Activated CD4-positive, alpha-beta memory T cell treated with anti-CD3 and anti-CD28 coated beads, Interleukin-2, amount 10 ng/mL, durations not matched to agents 7 days and 5 days (primary cell): ENCODE measurements at regions not wholly inside any gene's neighbourhood (a gene's known extent, or its start where the extent isn't known, plus 50 kb on each side); places are given as distances from the start of the nearest gene placed in this dataset.
"Not testable (repeated sequence)": the region's sequence is repeated elsewhere in the genome, so short reads cannot be mapped to it uniquely, and the experiment has no call there.

Source experiments
- CTCF ChIA-PET: fragments of 350-600 bp; sonication (Branson Sonifier 250); formaldehyde crosslinking; loops from one replicate; lab custom pipeline; 2021; ENCODE audit warnings: antibody characterized with exemption, inconsistent platforms; lab: Charles Lee
- POLR2A ChIA-PET: fragments of 350-600 bp; sonication (Branson Sonifier 250); formaldehyde crosslinking; loops from one replicate; lab custom pipeline; 2021; ENCODE audit warnings: antibody characterized with exemption; lab: Charles Lee
- DNase-seq: peaks from one replicate; pipeline ENCODE4 v3.0.0-alpha.2; 2020
- H3K27ac Mint-ChIP-seq: one replicate; pipeline ENCODE4 v1.8.0; 2021; ENCODE audit warnings: mild to moderate bottlenecking, mixed read lengths
- H3K27me3 Mint-ChIP-seq: one replicate; pipeline ENCODE4 v1.8.0; 2021; ENCODE audit warnings: mixed read lengths
- H3K36me3 Mint-ChIP-seq: one replicate; pipeline ENCODE4 v1.8.0; 2021; ENCODE audit warnings: low read depth, mixed read lengths
- H3K4me1 Mint-ChIP-seq: one replicate; pipeline ENCODE4 v1.8.0; 2021; ENCODE audit warnings: mixed read lengths
- H3K4me3 Mint-ChIP-seq: one replicate; pipeline ENCODE4 v1.8.0; 2021; ENCODE audit warnings: mild to moderate bottlenecking, mixed read lengths
- H3K9me3 Mint-ChIP-seq: one replicate; pipeline ENCODE4 v1.8.0; 2021; ENCODE audit warnings: mixed read lengths

GRCh38 chr2:87397276-87398065, 350.4 kb upstream of the PLGLB2 start:
- H3K4me3 Mint-ChIP-seq, DNase-seq, H3K36me3 Mint-ChIP-seq, POLR2A ChIA-PET, CTCF ChIA-PET, H3K27ac Mint-ChIP-seq, H3K4me1 Mint-ChIP-seq, H3K9me3 Mint-ChIP-seq, H3K27me3 Mint-ChIP-seq: not testable (repeated sequence)

GRCh38 chr2:87398567-87399305, 349.2 kb upstream of the PLGLB2 start:
- H3K36me3 Mint-ChIP-seq, H3K27ac Mint-ChIP-seq, H3K27me3 Mint-ChIP-seq, H3K4me1 Mint-ChIP-seq, H3K4me3 Mint-ChIP-seq, DNase-seq, POLR2A ChIA-PET, H3K9me3 Mint-ChIP-seq: not testable (repeated sequence)
- CTCF ChIA-PET, result interaction anchor here (0.7 kb wide), 1 partner anchor 622 kb away, joined by 3 read pairs; no protein-coding TSS in a partner anchor

- H3K27ac Mint-ChIP-seq, result no peak overlapping the region
- H3K9me3 Mint-ChIP-seq, result no peaks in the 10 kb centered on the region
- H3K4me3 Mint-ChIP-seq, result no peak overlapping the region
- peaks cover 2% of the 10 kb centered on the region for H3K36me3 Mint-ChIP-seq
- no peaks in the 10 kb centered on the region for H3K4me1 Mint-ChIP-seq
- CTCF ChIA-PET, result no interaction called here
- POLR2A ChIA-PET, result no interaction called here
- H3K27me3 Mint-ChIP-seq, result no peaks in the 10 kb centered on the region
- no peak for DNase-seq
These were observed 346.1 kb upstream of the PLGLB2 start for GRCh38 chr2:87401726-87402345.

DNA sequence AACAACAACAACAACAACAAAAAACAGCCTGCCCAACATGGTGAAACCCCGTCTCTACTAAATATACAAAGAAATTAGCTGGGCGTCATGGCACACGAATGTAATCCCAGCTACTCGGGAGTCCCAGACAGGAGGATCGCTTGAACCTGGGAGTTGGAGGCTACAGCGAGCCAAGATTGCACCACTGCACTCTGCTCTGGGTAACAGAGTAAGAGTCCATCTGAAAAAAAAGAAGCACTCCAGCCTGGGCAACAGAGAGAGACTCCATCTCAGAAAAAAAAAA, 344.1 kb upstream of the PLGLB2 start:
- Mint-ChIP-seq H3K4me3 (no peak overlapping the region), H3K9me3 (no peaks in the 10 kb centered on the region), H3K27ac (no peak overlapping the region), H3K4me1 (no peaks in the 10 kb centered on the region), H3K36me3 (peaks cover 2% of the 10 kb centered on the region), H3K27me3 (no peaks in the 10 kb centered on the region)
- no peak for DNase-seq
- ChIA-PET POLR2A (no interaction called here), CTCF (no interaction called here)

DNA sequence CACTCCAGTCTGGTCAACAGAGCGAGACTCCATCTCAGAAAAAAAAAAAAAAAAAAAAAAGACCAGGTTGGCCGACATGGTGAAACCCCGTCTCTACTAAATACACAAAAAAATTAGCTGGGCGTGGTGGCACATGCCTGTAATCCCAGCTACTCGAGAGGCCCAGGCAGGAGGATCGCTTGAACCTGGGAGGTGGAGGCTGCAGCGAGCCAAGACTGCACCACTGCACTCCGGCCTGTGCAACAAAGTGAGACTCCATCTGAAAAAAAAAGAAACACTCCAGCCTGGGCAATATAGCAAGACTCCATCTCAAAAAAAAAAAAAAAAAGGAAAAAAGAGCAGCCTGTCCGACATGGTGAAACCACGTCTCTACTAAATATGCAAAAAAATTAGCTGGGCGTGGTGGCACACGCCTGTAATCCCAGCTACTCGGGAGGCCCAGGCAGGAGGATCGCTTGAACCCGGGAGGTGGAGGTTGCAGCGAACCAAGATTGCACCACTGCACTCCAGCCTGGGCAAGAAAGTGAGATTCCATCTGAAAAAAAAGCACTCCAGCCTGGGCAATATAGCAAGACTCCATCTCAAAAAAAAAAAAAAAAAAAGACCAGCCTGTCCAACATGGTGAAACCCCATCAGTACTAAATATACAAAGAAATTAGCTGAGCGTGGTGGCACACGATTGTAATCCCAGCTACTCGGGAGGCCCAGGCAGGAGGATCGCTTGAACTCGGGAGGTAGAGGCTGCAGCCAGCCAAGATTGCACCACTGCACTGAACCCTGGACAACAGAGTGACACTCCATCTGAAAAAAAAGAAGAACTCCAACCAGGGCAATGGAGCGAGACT, 343.3 kb upstream of the PLGLB2 start:
- POLR2A ChIA-PET, H3K4me3 Mint-ChIP-seq, CTCF ChIA-PET, H3K27ac Mint-ChIP-seq, H3K27me3 Mint-ChIP-seq, DNase-seq, H3K9me3 Mint-ChIP-seq, H3K4me1 Mint-ChIP-seq, H3K36me3 Mint-ChIP-seq: not testable (repeated sequence)

DNA sequence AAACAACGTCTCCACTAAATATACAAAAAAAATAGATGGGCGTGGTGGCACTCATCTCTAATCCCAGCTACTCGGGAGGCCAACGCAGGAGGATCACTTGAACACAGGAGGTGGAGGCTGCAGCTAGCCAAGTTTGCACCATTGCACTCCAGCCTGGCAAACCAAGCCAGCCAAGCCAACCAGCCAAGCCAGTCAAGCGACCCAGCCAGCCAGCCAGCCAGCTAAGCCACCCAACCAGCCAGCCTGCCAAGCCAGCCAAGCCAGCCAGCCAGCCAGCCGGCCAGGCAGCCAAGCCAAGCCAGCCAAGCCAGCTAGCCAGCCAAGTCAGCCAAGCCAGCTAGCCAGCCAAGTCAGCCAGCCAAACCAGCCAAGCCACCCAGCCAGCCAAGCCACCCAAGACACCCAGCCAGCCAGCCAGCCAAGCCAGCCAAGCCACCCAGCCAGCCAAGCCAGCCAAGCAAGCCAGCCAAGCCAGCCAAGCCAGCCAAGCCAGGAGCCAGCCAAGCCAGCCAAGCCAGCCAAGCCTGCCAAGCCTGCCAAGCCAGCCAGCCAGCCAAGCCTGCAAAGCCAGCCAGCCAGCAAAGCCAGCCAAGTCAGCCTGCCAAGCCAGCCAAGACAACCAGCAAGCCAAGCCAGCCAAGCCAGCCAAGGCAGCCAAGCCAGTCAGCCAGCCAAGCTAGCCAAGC, 342.2 kb upstream of the PLGLB2 start:
- H3K27ac Mint-ChIP-seq, CTCF ChIA-PET, H3K36me3 Mint-ChIP-seq, H3K9me3 Mint-ChIP-seq, DNase-seq, H3K27me3 Mint-ChIP-seq, H3K4me3 Mint-ChIP-seq, POLR2A ChIA-PET, H3K4me1 Mint-ChIP-seq: not testable (repeated sequence)

DNA sequence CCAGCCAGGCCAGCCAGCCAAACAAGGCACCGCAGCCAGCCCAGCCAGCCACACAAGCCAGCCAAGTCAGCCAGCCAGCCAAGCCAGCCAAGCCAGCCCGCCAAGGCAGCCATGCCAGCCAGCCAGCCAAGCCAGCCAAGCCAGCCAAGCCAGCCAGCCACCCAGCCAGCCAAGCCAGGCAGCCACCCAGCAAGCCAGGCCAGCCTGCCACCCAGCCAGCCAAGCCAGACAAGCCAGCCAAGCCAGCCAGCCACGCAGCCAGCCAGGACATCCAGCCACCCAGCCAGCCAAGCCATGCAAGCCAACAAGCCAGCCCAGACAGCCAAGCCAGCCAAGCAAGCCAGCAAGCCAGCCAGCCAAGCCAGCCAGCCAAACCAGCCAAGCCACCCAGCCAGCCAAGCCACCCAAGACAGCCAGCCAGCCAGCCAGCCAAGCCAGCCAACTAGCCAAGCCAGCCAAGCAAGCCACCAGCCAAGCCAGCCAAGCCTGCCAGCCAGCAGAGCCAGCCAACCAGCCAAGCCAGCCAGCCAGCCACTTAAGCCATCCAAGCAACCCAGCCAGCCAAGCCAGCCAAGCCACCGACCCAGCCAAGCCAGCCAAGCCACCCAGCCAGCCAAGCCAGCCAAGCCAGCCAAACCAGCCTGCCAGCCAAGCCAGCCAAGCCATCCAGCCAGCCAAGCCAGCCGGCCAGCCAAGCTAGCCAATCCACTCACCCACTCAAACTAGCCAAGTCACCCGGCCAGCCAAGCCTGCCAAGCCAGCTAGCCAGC, 341.3 kb upstream of the PLGLB2 start:
- H3K4me1 Mint-ChIP-seq, H3K4me3 Mint-ChIP-seq, H3K9me3 Mint-ChIP-seq, POLR2A ChIA-PET, DNase-seq, H3K27me3 Mint-ChIP-seq, H3K36me3 Mint-ChIP-seq, H3K27ac Mint-ChIP-seq, CTCF ChIA-PET: not testable (repeated sequence)

- H3K27ac Mint-ChIP-seq, H3K27me3 Mint-ChIP-seq, DNase-seq, POLR2A ChIA-PET, CTCF ChIA-PET, H3K9me3 Mint-ChIP-seq, H3K36me3 Mint-ChIP-seq, H3K4me1 Mint-ChIP-seq, H3K4me3 Mint-ChIP-seq: not testable (repeated sequence)
These were observed 338.3 kb upstream of the PLGLB2 start for GRCh38 chr2:87409601-87410000.

- CTCF ChIA-PET, DNase-seq, H3K9me3 Mint-ChIP-seq, H3K4me3 Mint-ChIP-seq, H3K4me1 Mint-ChIP-seq, H3K27me3 Mint-ChIP-seq, H3K36me3 Mint-ChIP-seq, POLR2A ChIA-PET, H3K27ac Mint-ChIP-seq: not testable (repeated sequence)
These were observed 337.5 kb upstream of the PLGLB2 start for GRCh38 chr2:87410371-87410770.

DNA sequence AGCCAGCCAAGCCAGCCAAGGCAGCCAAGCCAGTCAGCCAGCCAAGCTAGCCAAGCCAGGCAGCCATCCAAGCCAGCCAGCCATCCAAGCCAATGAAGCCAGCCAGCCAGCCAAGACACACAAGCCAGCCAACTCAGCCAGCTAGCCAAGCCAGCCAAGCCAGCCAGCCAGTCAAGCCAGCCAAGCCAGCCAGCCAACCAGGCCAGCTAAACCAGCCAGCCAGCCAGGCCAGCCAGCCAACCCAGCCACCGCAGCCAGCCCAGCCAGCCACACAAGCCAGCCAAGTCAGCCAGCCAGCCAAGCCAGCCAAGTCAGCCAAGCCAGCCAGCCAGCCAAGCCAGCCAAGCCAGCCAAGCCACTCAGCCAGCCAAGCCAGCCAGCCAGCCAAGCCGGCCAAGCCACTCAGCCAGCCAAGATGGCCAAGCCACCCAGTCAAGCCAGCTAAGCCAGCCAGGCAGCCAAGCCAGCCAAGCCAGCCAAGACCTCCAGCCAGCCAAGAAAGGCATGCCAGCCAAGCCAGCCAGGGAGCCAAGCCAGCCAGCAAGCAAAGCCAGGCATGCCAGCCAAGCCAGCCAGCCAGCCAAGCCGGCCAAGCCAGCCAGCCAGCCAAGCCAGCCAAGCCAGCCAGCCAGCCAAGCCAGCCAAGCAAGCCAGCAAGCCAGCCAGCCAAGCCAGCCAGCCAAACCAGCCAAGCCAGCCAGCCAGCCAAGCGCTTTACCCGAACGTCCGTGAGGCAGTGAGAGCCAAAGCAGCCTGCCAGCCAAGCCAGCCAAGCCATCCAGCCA, 335.7 kb upstream of the PLGLB2 start:
- H3K4me1 Mint-ChIP-seq, CTCF ChIA-PET, H3K4me3 Mint-ChIP-seq: not testable (repeated sequence)

DNA sequence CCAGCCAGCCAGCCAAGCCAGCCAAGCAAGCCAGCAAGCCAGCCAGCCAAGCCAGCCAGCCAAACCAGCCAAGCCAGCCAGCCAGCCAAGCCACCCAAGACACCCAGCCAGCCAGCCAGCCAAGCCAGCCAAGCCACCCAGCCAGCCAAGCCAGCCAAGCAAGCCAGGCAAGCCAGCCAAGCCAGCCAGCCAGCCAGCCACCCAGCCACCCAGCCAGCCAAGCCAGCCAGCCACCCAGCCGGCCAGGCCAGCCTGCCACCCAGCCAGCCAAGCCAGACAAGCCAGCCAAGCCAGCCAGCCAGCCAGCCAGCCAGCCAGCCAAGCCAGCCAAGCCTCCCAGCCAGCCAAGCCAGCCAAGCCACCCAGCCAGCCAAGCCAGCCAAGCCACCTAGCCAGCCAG, 333.6 kb upstream of the PLGLB2 start:
- H3K36me3 Mint-ChIP-seq, CTCF ChIA-PET, POLR2A ChIA-PET, H3K4me1 Mint-ChIP-seq, H3K4me3 Mint-ChIP-seq, H3K27ac Mint-ChIP-seq, H3K9me3 Mint-ChIP-seq, DNase-seq, H3K27me3 Mint-ChIP-seq: not testable (repeated sequence)

More for the DNA sequence above, 335.7 kb upstream of the PLGLB2 start:
- H3K27me3 Mint-ChIP-seq, H3K9me3 Mint-ChIP-seq, H3K27ac Mint-ChIP-seq, POLR2A ChIA-PET, DNase-seq, H3K36me3 Mint-ChIP-seq: not testable (repeated sequence)
